Astrocyte (in vitro differentiated cells and primary cell): ENCODE measurements at regions not wholly inside any gene's neighbourhood (a gene's known extent, or its start where the extent isn't known, plus 50 kb on each side); places are given as distances from the start of the nearest gene placed in this dataset.

Experiments used
- DNase-seq: peaks from one replicate; pipeline ENCODE4 v3.0.0-alpha.2; 2010; ENCODE audit warnings: low read depth
- FAIRE-seq: peaks from 2 replicates; lab custom pipeline; 2011; peaks lifted over from hg19 to GRCh38; lab: Jason Lieb, UNC
- H2AFZ ChIP-seq: 2 replicates; pipeline ENCODE4 v1.6.0; 2012; ENCODE audit warnings: low read depth, low read length, inconsistent platforms
- H3K27ac ChIP-seq: 2 replicates; pipeline ENCODE4 v1.5.1; 2011; ENCODE audit warnings: low read depth, low read length, inconsistent platforms
- H3K27me3 ChIP-seq: 2 replicates; pipeline ENCODE4 v1.6.0; 2011; ENCODE audit warnings: low read length, inconsistent platforms; ENCODE audit not compliant: insufficient read depth
- H3K36me3 ChIP-seq: 2 replicates; pipeline ENCODE4 v1.5.1; 2011; ENCODE audit warnings: low read length, inconsistent platforms; ENCODE audit not compliant: insufficient read depth
- H3K4me1 ChIP-seq: 2 replicates; pipeline ENCODE4 v1.5.1; 2011; ENCODE audit warnings: low read length, inconsistent platforms; ENCODE audit not compliant: insufficient read depth
- H3K4me2 ChIP-seq: 2 replicates; pipeline ENCODE4 v1.6.0; 2012; ENCODE audit warnings: low read length, inconsistent platforms
- H3K4me3 ChIP-seq: 2 replicates; pipeline ENCODE4 v1.5.1; 2011; ENCODE audit warnings: low read depth, mild to moderate bottlenecking, low read length, inconsistent platforms; ENCODE audit not compliant: insufficient read depth
- H3K79me2 ChIP-seq: 2 replicates; pipeline ENCODE4 v1.6.0; 2012; ENCODE audit warnings: mild to moderate bottlenecking, low read length, inconsistent platforms; ENCODE audit not compliant: insufficient read depth
- H3K9ac ChIP-seq: 2 replicates; pipeline ENCODE4 v1.6.0; 2012; ENCODE audit warnings: mild to moderate bottlenecking, low read length, inconsistent platforms
- H3K9me3 ChIP-seq: 2 replicates; pipeline ENCODE4 v1.5.1; 2012; ENCODE audit warnings: low read depth, mild to moderate bottlenecking, low read length, inconsistent platforms; ENCODE audit not compliant: insufficient read depth
- H4K20me1 ChIP-seq: 2 replicates; pipeline ENCODE4 v1.6.0; 2012; ENCODE audit warnings: low read length, inconsistent platforms; ENCODE audit not compliant: insufficient read depth
- H3K27ac Mint-ChIP-seq: one replicate; pipeline ENCODE4 v1.8.0; 2021; ENCODE audit warnings: mild to moderate bottlenecking, mixed read lengths; ENCODE audit not compliant: unreplicated experiment
- H3K27me3 Mint-ChIP-seq: one replicate; pipeline ENCODE4 v1.8.0; 2021; ENCODE audit warnings: low read depth, mixed read lengths; ENCODE audit not compliant: unreplicated experiment
- H3K36me3 Mint-ChIP-seq: one replicate; pipeline ENCODE4 v1.8.0; 2021; ENCODE audit warnings: low read depth, mixed read lengths; ENCODE audit not compliant: unreplicated experiment
- H3K4me1 Mint-ChIP-seq: one replicate; pipeline ENCODE4 v1.8.0; 2021; ENCODE audit warnings: low read depth, mixed read lengths; ENCODE audit not compliant: unreplicated experiment
- H3K4me3 Mint-ChIP-seq: one replicate; pipeline ENCODE4 v1.8.0; 2021; ENCODE audit warnings: mild to moderate bottlenecking, moderate library complexity, mixed read lengths; ENCODE audit not compliant: unreplicated experiment
- H3K9me3 Mint-ChIP-seq: one replicate; pipeline ENCODE4 v1.8.0; 2021; ENCODE audit warnings: mild to moderate bottlenecking, mixed read lengths; ENCODE audit not compliant: unreplicated experiment
- CTCF ChIP-seq: IDR thresholded peaks from 2 replicates; pipeline ENCODE4 v1.5.1; 2011; ENCODE audit warnings: low read depth, mild to moderate bottlenecking, inconsistent platforms, low read length, moderate library complexity; ENCODE audit not compliant: insufficient read depth
- EZH2 ChIP-seq: IDR thresholded peaks from 2 replicates; pipeline ENCODE4 v1.6.1; 2012; ENCODE audit warnings: mild to moderate bottlenecking, low read length, inconsistent platforms; ENCODE audit not compliant: insufficient read depth

GRCh38 chr1:229098903-229099578 lies 171.9 kb upstream of the RAB4A start:
- no peak for DNase-seq
- Histone ChIP-seq H3K4me1 (no peaks in the 10 kb centered on the region), H3K4me3 (no peak overlapping the region), H3K79me2 (no peaks in the 10 kb centered on the region), H3K27ac (no peak overlapping the region), H3K9me3 (no peaks in the 10 kb centered on the region), H3K36me3 (no peaks in the 10 kb centered on the region), H3K4me2 (no peak overlapping the region), H4K20me1 (no peaks in the 10 kb centered on the region), H2AFZ (no peak overlapping the region), H3K27me3 (peaks cover 2% of the 10 kb centered on the region), H3K9ac (no peak overlapping the region)
- FAIRE-seq, result no peak
- H3K27me3 Mint-ChIP-seq, result peaks cover 12% of the 10 kb centered on the region
- H3K9me3 Mint-ChIP-seq, result peaks cover 1% of the 10 kb centered on the region
- H3K27ac Mint-ChIP-seq, result no peak overlapping the region
- H3K36me3 Mint-ChIP-seq, result peaks cover under 1% of the 10 kb centered on the region
- TF ChIP-seq CTCF (no peak), EZH2 (no peak)
- no peak overlapping the region for H3K4me3 Mint-ChIP-seq
- H3K4me1 Mint-ChIP-seq, result peaks cover 11% of the 10 kb centered on the region

- Histone ChIP-seq H3K9me3 (no peaks in the 10 kb centered on the region), H3K27me3 (peaks cover 3% of the 10 kb centered on the region), H3K36me3 (no peaks in the 10 kb centered on the region), H2AFZ (no peak overlapping the region), H3K79me2 (no peaks in the 10 kb centered on the region), H4K20me1 (no peaks in the 10 kb centered on the region), H3K27ac (no peak overlapping the region), H3K4me3 (no peak overlapping the region), H3K4me2 (no peak overlapping the region), H3K4me1 (no peaks in the 10 kb centered on the region), H3K9ac (no peak overlapping the region)
- H3K36me3 Mint-ChIP-seq, result no peaks in the 10 kb centered on the region
- FAIRE-seq, result no peak
- no peak for TF ChIP-seq EZH2
- TF ChIP-seq CTCF, result no peak
- H3K9me3 Mint-ChIP-seq, result peaks cover under 1% of the 10 kb centered on the region
- H3K27ac Mint-ChIP-seq, result no peak overlapping the region
- H3K27me3 Mint-ChIP-seq, result peaks cover 25% of the 10 kb centered on the region
- no peak overlapping the region for H3K4me3 Mint-ChIP-seq
- no peaks in the 10 kb centered on the region for H3K4me1 Mint-ChIP-seq
- no peak for DNase-seq
Measured at GRCh38 chr1:229101011-229101871, 169.7 kb upstream of the RAB4A start.
